ENCODE measurements at regions not wholly inside any gene's neighbourhood (a gene's known extent, or its start where the extent isn't known, plus 50 kb on each side); places are given as distances from the start of the nearest gene placed in this dataset.

DNA sequence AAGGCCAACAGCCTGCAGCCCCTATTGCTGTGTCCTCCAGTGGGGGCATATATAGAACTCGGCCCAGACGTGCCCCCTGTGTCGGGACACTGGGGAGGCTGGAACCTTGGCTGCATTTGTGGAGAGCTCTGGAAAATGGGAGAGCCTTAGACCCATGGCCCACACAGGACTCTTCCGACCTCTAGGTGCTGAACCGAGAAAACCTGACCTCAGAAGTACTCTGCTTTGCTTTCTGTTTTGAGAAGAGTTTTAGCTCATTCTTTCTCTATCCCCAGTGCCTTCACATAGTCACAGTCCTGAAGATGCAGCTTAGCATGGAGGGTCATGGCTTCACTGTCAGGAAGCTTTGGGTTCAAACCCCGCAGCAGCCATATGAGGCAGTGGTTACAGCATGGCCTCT, 271.8 kb upstream of the B3GAT1 start:
- no peak for TF ChIP-seq CTCF (IDR thresholded peaks at IDR 0.05; ENCODE audit: borderline replicate concordance)
- peaks cover 81% of the 10 kb centered on the region for H3K27me3 ChIP-seq (ENCODE audit: low read depth)
- no peak for DNase-seq
- no peak overlapping the region for H3K4me3 ChIP-seq
- H3K36me3 ChIP-seq = no peaks in the 10 kb centered on the region
- no peaks in the 10 kb centered on the region for H3K4me1 ChIP-seq
- intact Hi-C loops (cut with micrococcal nuclease) = no loop called here
- no peak overlapping the region for H3K27ac ChIP-seq (replicated peaks)
- H3K9me3 ChIP-seq (replicated peaks) = no peaks in the 10 kb centered on the region

- H3K27me3 ChIP-seq (ENCODE audit: low read depth) = peaks cover 80% of the 10 kb centered on the region
- H3K36me3 ChIP-seq = no peaks in the 10 kb centered on the region
- intact Hi-C loops (cut with micrococcal nuclease) = no loop called here
- H3K9me3 ChIP-seq (replicated peaks) = no peaks in the 10 kb centered on the region
- H3K4me1 ChIP-seq = no peaks in the 10 kb centered on the region
- TF ChIP-seq CTCF (IDR thresholded peaks at IDR 0.05; ENCODE audit: borderline replicate concordance) = no peak
- no peak overlapping the region for H3K27ac ChIP-seq (replicated peaks)
- H3K4me3 ChIP-seq = no peak overlapping the region
- DNase-seq = no peak
Observed at GRCh38 chr11:134682577-134682976, 270.5 kb upstream of the B3GAT1 start.

DNA sequence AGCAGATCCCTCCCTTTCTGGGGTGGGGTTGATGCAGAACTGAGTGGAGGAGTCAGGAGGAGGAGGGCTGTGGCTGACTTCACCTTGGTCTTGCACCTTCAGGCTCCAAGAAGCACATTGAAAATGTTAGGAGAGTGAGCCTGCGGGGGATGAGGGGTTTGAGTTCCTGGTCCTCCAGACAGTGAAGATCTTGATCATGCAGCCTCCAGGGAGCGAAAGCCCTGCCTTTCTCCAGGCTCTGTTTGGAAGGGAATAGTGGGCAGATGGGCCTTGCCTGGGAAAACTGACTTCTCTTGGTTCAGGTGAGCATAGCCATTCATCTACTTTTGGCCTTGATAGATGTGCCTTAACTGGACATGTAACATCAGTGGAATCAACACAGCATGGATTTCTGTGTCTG, 267.6 kb upstream of the B3GAT1 start:
- Histone ChIP-seq H3K27ac (replicated peaks) (no peak overlapping the region), H3K27me3 (ENCODE audit: low read depth) (peaks cover 74% of the 10 kb centered on the region), H3K9me3 (replicated peaks) (no peaks in the 10 kb centered on the region), H3K36me3 (no peaks in the 10 kb centered on the region), H3K4me1 (no peaks in the 10 kb centered on the region), H3K4me3 (no peak overlapping the region)
- intact Hi-C loops (cut with micrococcal nuclease) = no loop called here
- TF ChIP-seq CTCF (IDR thresholded peaks at IDR 0.05; ENCODE audit: borderline replicate concordance) = no peak
- no peak for DNase-seq

DNA sequence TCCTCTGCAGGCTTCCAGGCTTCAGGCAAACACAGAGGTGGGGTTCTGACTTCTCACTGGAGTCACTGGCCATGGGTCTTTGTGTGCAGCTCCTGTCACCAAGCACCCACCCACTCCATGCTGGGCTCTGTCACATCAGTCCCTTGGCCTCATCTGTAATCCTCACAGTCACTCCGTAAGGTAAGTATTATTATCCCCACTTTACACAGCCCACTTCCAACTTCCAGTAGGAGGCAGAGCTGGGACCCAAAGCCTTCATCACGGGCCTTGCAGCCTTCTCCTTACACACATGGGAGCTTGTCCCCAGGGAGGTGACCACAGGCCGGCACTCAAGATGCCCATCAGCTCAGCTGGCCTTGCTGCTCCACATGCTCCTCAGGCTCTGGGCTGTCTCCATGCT, 266.7 kb upstream of the B3GAT1 start:
- intact Hi-C loops (cut with micrococcal nuclease) = no loop called here
- H3K4me1 ChIP-seq = no peaks in the 10 kb centered on the region
- no peak for TF ChIP-seq CTCF (IDR thresholded peaks at IDR 0.05; ENCODE audit: borderline replicate concordance)

GRCh38 chr11:134677891-134678551, 266.0 kb upstream of the B3GAT1 start:
- no peak for TF ChIP-seq CTCF (IDR thresholded peaks at IDR 0.05; ENCODE audit: borderline replicate concordance)
- Histone ChIP-seq H3K4me3 (no peak overlapping the region), H3K27me3 (ENCODE audit: low read depth) (peaks cover 58% of the 10 kb centered on the region), H3K27ac (replicated peaks) (no peak overlapping the region), H3K36me3 (no peaks in the 10 kb centered on the region), H3K9me3 (replicated peaks) (peaks cover 15% of the 10 kb centered on the region), H3K4me1 (no peaks in the 10 kb centered on the region)
- intact Hi-C loops (cut with micrococcal nuclease) = no loop called here
- no peak for DNase-seq

More for the DNA sequence above, 266.7 kb upstream of the B3GAT1 start:
- Histone ChIP-seq H3K27me3 (ENCODE audit: low read depth) (peaks cover 65% of the 10 kb centered on the region), H3K36me3 (no peaks in the 10 kb centered on the region), H3K9me3 (replicated peaks) (peaks cover 8% of the 10 kb centered on the region), H3K27ac (replicated peaks) (no peak overlapping the region), H3K4me3 (no peak overlapping the region)
- DNase-seq = no peak

Data from left ventricle myocardium inferior (tissue), 1 donor.